HL-60 (cell line): ENCODE measurements at regions not wholly inside any gene's neighbourhood (a gene's known extent, or its start where the extent isn't known, plus 50 kb on each side); places are given as distances from the start of the nearest gene placed in this dataset.

ENCODE experiments used
- CTCF ChIP-seq: IDR thresholded peaks from one replicate; pipeline ENCODE4 v1.5.1; 2011; ENCODE audit warnings: low read length, control low read depth, inconsistent platforms; ENCODE audit not compliant: insufficient read depth
- GABPA ChIP-seq: IDR thresholded peaks from 2 replicates; pipeline ENCODE4 v1.6.1; 2012; ENCODE audit warnings: low read depth
- POLR2AphosphoS5 ChIP-seq: IDR thresholded peaks from 2 replicates; pipeline ENCODE4 v1.6.1; 2012; ENCODE audit warnings: low read depth
- TF ChIP-seq, protein P1 (sequence below): IDR thresholded peaks from 2 replicates; pipeline ENCODE4 v1.6.1; 2012; ENCODE audit warnings: low read depth; ENCODE audit not compliant: insufficient replicate concordance

DNA sequence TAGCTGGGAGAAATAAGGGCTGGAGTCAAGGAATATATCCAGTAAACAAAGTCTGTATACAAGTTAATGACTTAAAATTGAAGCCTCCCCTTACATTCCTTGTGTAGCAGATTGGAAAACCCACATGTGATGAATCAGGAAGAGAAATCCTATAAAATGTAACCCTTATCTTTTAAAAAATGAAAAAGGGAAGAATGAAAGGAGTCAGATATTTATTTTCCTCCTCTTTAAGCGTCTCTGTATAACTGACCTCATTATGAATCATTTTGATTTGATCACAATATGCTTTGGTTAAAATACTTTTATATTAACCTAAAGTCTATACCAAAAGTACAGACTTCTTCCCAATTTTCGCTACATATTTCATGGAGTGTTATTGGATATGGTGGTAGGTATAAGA lies 316.3 kb upstream of the STAC start:
- TF ChIP-seq CTCF (no peak), POLR2AphosphoS5 (no peak), GABPA (no peak)
- TF ChIP-seq, protein P1, sequence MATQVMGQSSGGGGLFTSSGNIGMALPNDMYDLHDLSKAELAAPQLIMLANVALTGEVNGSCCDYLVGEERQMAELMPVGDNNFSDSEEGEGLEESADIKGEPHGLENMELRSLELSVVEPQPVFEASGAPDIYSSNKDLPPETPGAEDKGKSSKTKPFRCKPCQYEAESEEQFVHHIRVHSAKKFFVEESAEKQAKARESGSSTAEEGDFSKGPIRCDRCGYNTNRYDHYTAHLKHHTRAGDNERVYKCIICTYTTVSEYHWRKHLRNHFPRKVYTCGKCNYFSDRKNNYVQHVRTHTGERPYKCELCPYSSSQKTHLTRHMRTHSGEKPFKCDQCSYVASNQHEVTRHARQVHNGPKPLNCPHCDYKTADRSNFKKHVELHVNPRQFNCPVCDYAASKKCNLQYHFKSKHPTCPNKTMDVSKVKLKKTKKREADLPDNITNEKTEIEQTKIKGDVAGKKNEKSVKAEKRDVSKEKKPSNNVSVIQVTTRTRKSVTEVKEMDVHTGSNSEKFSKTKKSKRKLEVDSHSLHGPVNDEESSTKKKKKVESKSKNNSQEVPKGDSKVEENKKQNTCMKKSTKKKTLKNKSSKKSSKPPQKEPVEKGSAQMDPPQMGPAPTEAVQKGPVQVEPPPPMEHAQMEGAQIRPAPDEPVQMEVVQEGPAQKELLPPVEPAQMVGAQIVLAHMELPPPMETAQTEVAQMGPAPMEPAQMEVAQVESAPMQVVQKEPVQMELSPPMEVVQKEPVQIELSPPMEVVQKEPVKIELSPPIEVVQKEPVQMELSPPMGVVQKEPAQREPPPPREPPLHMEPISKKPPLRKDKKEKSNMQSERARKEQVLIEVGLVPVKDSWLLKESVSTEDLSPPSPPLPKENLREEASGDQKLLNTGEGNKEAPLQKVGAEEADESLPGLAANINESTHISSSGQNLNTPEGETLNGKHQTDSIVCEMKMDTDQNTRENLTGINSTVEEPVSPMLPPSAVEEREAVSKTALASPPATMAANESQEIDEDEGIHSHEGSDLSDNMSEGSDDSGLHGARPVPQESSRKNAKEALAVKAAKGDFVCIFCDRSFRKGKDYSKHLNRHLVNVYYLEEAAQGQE = no peak
